PC-3 (cell line): ENCODE measurements at regions not wholly inside any gene's neighbourhood (a gene's known extent, or its start where the extent isn't known, plus 50 kb on each side); places are given as distances from the start of the nearest gene placed in this dataset.

Source experiments
- ATAC-seq: fragments of 200-7000 bp; cut with Tn5 transposase; 2 replicates; pipeline ENCODE4 v1.9.1; 2020; ENCODE audit warnings: mild to moderate bottlenecking, moderate library complexity
- BruUV-seq: library from RNA; stranded (reverse); fragments of 400-500 nt; replicated peaks from 2 replicates; lab custom pipeline; 2021; lab: Mats Ljungman, UMichigan
- CTCF ChIA-PET: fragments of 300-600 bp; sonication (Branson Sonifier 250); formaldehyde crosslinking; loops from one replicate; lab custom pipeline; 2022; ENCODE audit warnings: antibody characterized with exemption; lab: Charles Lee
- POLR2A ChIA-PET: fragments of 300-600 bp; sonication (Branson Sonifier 250); formaldehyde crosslinking; loops from one replicate; lab custom pipeline; 2022; ENCODE audit warnings: antibody characterized with exemption; ENCODE audit not compliant: unreplicated experiment; lab: Charles Lee
- DNase-seq: peaks from one replicate; pipeline ENCODE4 v3.0.0-alpha.2; 2015
- H2AFZ ChIP-seq: fragments of 300-600 bp; sonication (generic); 2 replicates; pipeline ENCODE4 v1.6.0; 2016; ENCODE audit warnings: antibody characterized with exemption, low read length
- H3F3A ChIP-seq: fragments of 300-600 bp; sonication (generic); one replicate; pipeline ENCODE4 v1.6.0; 2017; ENCODE audit warnings: antibody characterized with exemption, low read length, control low read depth, mild to moderate bottlenecking; ENCODE audit not compliant: unreplicated experiment
- H3K27ac ChIP-seq: fragments of 300-600 bp; sonication (generic); 2 replicates; pipeline ENCODE4 v1.5.1; 2016; ENCODE audit warnings: mild to moderate bottlenecking, low read length
- H3K27me3 ChIP-seq: fragments of 300-600 bp; sonication (generic); 2 replicates; pipeline ENCODE4 v1.6.1; 2016; ENCODE audit warnings: low read length, mixed read lengths
- H3K36me3 ChIP-seq: fragments of 300-600 bp; sonication (generic); 2 replicates; pipeline ENCODE4 v1.6.1; 2016; ENCODE audit warnings: low read depth, mixed run types, low read length, mixed read lengths
- H3K4me1 ChIP-seq: fragments of 300-600 bp; sonication (generic); 2 replicates; pipeline ENCODE4 v1.5.1; 2016; ENCODE audit warnings: low read length; ENCODE audit not compliant: insufficient read depth
- H3K4me2 ChIP-seq: fragments of 300-600 bp; sonication (generic); 2 replicates; pipeline ENCODE4 v1.6.0; 2016; ENCODE audit warnings: low read length
- H3K4me3 ChIP-seq: fragments of 300-600 bp; sonication (generic); 2 replicates; pipeline ENCODE4 v1.5.1; 2016; ENCODE audit warnings: mild to moderate bottlenecking, low read length, mixed read lengths
- H3K79me2 ChIP-seq: fragments of 300-600 bp; sonication (generic); 2 replicates; pipeline ENCODE4 v1.6.1; 2017; ENCODE audit warnings: low read length, mixed read lengths
- H3K9ac ChIP-seq: fragments of 300-600 bp; sonication (generic); 2 replicates; pipeline ENCODE4 v1.6.0; 2016; ENCODE audit warnings: mild to moderate bottlenecking, low read length
- H3K9me2 ChIP-seq: fragments of 300-600 bp; sonication (generic); replicated peaks from 2 replicates; pipeline ENCODE4 v1.6.1; 2016; ENCODE audit warnings: mixed run types, low read length, mixed read lengths
- H3K9me3 ChIP-seq: fragments of 300-600 bp; sonication (generic); 2 replicates; pipeline ENCODE4 v1.6.1; 2016; ENCODE audit warnings: low read length, mixed read lengths
- H4K20me1 ChIP-seq: fragments of 300-600 bp; sonication (generic); 2 replicates; pipeline ENCODE4 v1.6.1; 2016; ENCODE audit warnings: low read length, mixed read lengths
- EZH2 ChIP-seq: fragments of 300-600 bp; sonication (generic); IDR thresholded peaks from one replicate; pipeline ENCODE4 v1.6.1; 2017; ENCODE audit warnings: antibody characterized with exemption, mild to moderate bottlenecking, low read length; ENCODE audit not compliant: unreplicated experiment
- EZH2phosphoT487 ChIP-seq: fragments of 300-600 bp; sonication (generic); IDR thresholded peaks from 2 replicates; pipeline ENCODE4 v1.6.1; 2018; ENCODE audit warnings: mild to moderate bottlenecking, antibody characterized with exemption, low read length, borderline replicate concordance
- intact Hi-C: fragments of 100-400 bp; cut with micrococcal nuclease; formaldehyde crosslinking; loops from 2 replicates; pipeline ENCODE4 v1.9.0; 2023
- TF ChIP-seq, protein P1 (sequence below): fragments of 300-600 bp; sonication (generic); conservative IDR thresholded peaks from 2 replicates; pipeline ENCODE4 v1.5.1; 2017; ENCODE audit warnings: antibody characterized with exemption, low read depth, mild to moderate bottlenecking, low read length

DNA sequence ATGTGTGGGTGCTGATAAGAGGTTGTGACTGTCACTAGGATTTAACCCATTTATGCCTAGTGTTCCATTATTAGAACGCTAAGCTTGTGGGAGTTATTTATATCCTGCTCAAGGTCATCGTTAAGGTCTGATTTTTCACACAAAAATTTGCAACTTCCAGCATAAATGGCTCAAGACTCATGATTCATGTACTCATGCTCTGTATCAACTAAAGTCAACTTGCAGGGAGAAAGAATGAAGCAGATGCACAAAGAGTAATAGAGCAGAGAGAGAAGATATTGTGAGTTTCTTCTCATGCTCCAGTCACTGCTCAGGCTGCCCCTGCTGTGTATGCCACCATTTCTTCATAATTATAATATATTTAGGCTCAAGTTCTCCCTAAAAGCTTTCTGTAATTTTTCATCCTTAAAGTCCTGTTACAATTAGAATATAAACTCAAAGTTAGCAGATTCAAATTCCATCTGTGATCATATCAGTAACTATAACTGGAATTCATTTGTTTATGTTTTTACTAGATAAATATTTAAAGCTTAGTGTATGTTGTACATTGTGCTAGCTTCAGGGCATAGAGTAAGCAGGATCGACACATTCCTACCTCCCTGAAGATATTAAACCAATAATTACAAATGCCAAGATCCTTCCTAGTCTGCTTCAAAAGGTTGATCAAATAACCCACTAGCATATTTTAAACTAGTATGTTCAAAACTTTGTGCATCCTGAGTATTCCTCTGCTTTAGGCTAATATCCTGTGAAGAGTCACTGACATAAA is 136.7 kb downstream of the NUDT12 start:
- ChIA-PET CTCF (no interaction called here), POLR2A (no interaction called here)
- no peaks in the 10 kb centered on the region for H3F3A ChIP-seq
- no peak overlapping the region for H3K4me2 ChIP-seq
- H3K27ac ChIP-seq = no peak overlapping the region
- H2AFZ ChIP-seq = no peak overlapping the region
- no peaks in the 10 kb centered on the region for H4K20me1 ChIP-seq
- peaks cover 8% of the 10 kb centered on the region; the same call in 1 of the 2 replicates for H3K4me1 ChIP-seq
- BruUV-seq = no TSS peak
- peak; percentile 57 for ATAC-seq
- no peaks in the 10 kb centered on the region for H3K27me3 ChIP-seq
- TF ChIP-seq EZH2phosphoT487 (no peak), EZH2 (no peak)
- TF ChIP-seq, protein P1, sequence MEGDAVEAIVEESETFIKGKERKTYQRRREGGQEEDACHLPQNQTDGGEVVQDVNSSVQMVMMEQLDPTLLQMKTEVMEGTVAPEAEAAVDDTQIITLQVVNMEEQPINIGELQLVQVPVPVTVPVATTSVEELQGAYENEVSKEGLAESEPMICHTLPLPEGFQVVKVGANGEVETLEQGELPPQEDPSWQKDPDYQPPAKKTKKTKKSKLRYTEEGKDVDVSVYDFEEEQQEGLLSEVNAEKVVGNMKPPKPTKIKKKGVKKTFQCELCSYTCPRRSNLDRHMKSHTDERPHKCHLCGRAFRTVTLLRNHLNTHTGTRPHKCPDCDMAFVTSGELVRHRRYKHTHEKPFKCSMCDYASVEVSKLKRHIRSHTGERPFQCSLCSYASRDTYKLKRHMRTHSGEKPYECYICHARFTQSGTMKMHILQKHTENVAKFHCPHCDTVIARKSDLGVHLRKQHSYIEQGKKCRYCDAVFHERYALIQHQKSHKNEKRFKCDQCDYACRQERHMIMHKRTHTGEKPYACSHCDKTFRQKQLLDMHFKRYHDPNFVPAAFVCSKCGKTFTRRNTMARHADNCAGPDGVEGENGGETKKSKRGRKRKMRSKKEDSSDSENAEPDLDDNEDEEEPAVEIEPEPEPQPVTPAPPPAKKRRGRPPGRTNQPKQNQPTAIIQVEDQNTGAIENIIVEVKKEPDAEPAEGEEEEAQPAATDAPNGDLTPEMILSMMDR = no peak
- H3K36me3 ChIP-seq = no peaks in the 10 kb centered on the region
- H3K9me3 ChIP-seq = no peaks in the 10 kb centered on the region
- no peak overlapping the region for H3K9ac ChIP-seq
- peak; percentile 21 for DNase-seq
- no peaks in the 10 kb centered on the region for H3K9me2 ChIP-seq
- intact Hi-C loops = no loop called here
- H3K79me2 ChIP-seq = no peaks in the 10 kb centered on the region
- H3K4me3 ChIP-seq = no peak overlapping the region

DNA sequence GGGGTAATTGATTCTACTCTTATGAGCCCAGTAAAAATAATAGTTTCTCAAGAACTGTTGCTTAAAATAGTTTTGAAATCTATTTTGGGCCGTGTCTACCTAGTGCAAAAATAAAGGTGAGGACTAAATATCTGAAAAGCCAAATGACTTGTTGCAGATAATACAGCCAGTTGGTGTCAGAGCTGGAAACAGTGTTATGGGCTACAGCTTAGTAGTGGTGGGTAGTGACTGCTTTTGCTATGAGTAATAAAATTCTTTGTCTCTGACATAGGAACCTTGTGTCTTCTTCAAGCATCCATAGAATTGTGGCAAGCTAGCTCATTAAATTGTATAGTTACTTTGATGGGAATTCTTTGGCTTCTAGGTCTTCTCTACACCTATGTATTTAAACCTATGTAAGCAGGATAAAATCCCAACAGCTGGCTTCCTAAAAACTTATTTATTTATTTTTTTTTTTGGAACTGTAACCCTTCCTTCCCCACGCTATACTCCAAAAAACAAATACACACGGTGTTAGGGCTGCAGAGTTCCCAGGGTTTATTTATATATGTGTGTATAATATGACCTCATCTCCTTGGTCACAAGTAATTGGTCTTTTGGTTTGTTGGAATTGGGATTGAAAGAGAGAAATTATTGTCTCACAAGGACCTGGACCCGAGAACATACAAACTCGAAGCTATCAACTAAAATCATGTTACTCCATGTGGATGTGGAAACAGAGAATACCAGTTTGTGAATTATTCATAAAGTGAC is 138.0 kb downstream of the NUDT12 start:
- H3K9ac ChIP-seq = no peak overlapping the region
- H3K4me1 ChIP-seq = peaks cover 8% of the 10 kb centered on the region; the same call in 1 of the 2 replicates
- no peaks in the 10 kb centered on the region for H3F3A ChIP-seq
- no peak overlapping the region for H2AFZ ChIP-seq
- H4K20me1 ChIP-seq = no peaks in the 10 kb centered on the region
- H3K79me2 ChIP-seq = no peaks in the 10 kb centered on the region
- intact Hi-C loops = no loop called here
- ATAC-seq = no peak
- BruUV-seq = no TSS peak
- H3K4me3 ChIP-seq = no peak overlapping the region
- no peak overlapping the region for H3K27ac ChIP-seq
- no peaks in the 10 kb centered on the region for H3K9me2 ChIP-seq
- ChIA-PET CTCF (interaction anchor here (0.7 kb wide), 1 partner anchor 49 kb away, joined by 3 read pairs; no protein-coding TSS in a partner anchor), POLR2A (no interaction called here)
- no peak for DNase-seq
- no peaks in the 10 kb centered on the region for H3K9me3 ChIP-seq
- TF ChIP-seq, protein P1 = no peak
- no peak overlapping the region for H3K4me2 ChIP-seq
- H3K27me3 ChIP-seq = no peaks in the 10 kb centered on the region
- H3K36me3 ChIP-seq = no peaks in the 10 kb centered on the region
